ENCODE measurements at regions not wholly inside any gene's neighbourhood (a gene's known extent, or its start where the extent isn't known, plus 50 kb on each side); places are given as distances from the start of the nearest gene placed in this dataset.

DNA sequence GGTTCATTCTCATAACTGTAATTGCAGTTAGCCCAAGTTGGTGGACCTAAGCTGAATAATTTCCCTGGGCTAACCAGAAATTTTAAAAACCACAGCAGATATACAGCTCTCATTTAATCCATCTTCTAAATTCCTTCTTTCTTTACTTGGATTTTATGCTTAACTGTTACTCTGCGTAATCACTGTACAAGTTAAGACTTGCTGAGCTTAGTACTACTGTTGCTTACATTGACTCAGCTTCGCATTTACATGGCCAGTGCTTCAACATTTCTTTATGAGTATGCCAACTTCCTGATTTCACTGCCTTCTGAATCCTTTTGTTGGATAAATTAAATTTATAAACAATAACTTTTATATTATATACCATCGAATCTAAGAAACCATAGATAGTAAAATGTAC lies 147.4 kb downstream of the SLC38A4 start:
- no peak for TF ChIP-seq EZH2 (IDR thresholded peaks at IDR 0.05; ENCODE audit: low read length, missing control alignments)
- TF ChIP-seq, protein P1, sequence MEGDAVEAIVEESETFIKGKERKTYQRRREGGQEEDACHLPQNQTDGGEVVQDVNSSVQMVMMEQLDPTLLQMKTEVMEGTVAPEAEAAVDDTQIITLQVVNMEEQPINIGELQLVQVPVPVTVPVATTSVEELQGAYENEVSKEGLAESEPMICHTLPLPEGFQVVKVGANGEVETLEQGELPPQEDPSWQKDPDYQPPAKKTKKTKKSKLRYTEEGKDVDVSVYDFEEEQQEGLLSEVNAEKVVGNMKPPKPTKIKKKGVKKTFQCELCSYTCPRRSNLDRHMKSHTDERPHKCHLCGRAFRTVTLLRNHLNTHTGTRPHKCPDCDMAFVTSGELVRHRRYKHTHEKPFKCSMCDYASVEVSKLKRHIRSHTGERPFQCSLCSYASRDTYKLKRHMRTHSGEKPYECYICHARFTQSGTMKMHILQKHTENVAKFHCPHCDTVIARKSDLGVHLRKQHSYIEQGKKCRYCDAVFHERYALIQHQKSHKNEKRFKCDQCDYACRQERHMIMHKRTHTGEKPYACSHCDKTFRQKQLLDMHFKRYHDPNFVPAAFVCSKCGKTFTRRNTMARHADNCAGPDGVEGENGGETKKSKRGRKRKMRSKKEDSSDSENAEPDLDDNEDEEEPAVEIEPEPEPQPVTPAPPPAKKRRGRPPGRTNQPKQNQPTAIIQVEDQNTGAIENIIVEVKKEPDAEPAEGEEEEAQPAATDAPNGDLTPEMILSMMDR (conservative IDR thresholded peaks at IDR 0.05 in 1 of 2, IDR thresholded peaks at IDR 0.05 in 1 of 2; ENCODE audit: low read depth in 1 of 2, low read length in 2 of 2): no peak
